Gastrocnemius medialis (tissue), 4 donors: ENCODE measurements at regions not wholly inside any gene's neighbourhood (a gene's known extent, or its start where the extent isn't known, plus 50 kb on each side); places are given as distances from the start of the nearest gene placed in this dataset.

Experiments
- POLR2A ChIP-seq, 2 donors: fragments of 450-650 bp; IDR thresholded peaks; one replicate each; pipeline ENCODE4 v1.6.1; 2017; ENCODE audit warnings: antibody characterized with exemption in 2 of 2, mild to moderate bottlenecking in 2 of 2, moderate library complexity in 2 of 2
- TF ChIP-seq, protein P1 (sequence below), 5 experiments: fragments of 450-650 bp in 3 of 5; fragments of 200-600 bp in 2 of 5; sonication (generic) in 2 of 5; IDR thresholded peaks in 4 of 5; conservative IDR thresholded peaks in 1 of 5; 1 replicate in 4 of 5; 2 replicates in 1 of 5; pipeline ENCODE4 v1.5.1; 2016 to 2019; ENCODE audit warnings: antibody characterized with exemption in 5 of 5, mild to moderate bottlenecking in 3 of 5, moderate library complexity in 3 of 5

- TF ChIP-seq, protein P1, sequence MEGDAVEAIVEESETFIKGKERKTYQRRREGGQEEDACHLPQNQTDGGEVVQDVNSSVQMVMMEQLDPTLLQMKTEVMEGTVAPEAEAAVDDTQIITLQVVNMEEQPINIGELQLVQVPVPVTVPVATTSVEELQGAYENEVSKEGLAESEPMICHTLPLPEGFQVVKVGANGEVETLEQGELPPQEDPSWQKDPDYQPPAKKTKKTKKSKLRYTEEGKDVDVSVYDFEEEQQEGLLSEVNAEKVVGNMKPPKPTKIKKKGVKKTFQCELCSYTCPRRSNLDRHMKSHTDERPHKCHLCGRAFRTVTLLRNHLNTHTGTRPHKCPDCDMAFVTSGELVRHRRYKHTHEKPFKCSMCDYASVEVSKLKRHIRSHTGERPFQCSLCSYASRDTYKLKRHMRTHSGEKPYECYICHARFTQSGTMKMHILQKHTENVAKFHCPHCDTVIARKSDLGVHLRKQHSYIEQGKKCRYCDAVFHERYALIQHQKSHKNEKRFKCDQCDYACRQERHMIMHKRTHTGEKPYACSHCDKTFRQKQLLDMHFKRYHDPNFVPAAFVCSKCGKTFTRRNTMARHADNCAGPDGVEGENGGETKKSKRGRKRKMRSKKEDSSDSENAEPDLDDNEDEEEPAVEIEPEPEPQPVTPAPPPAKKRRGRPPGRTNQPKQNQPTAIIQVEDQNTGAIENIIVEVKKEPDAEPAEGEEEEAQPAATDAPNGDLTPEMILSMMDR (IDR thresholded peaks at IDR 0.05 in 4 of 5, conservative IDR thresholded peaks at IDR 0.05 in 1 of 5) = no peak
- TF ChIP-seq POLR2A (IDR thresholded peaks at IDR 0.05) = no peak
Measured at GRCh38 chr7:115221456-115221855, 299.6 kb downstream of the MDFIC start.
